Left lung (tissue), 4 donors: ENCODE measurements at regions not wholly inside any gene's neighbourhood (a gene's known extent, or its start where the extent isn't known, plus 50 kb on each side); places are given as distances from the start of the nearest gene placed in this dataset.

Experiments
- ATAC-seq: fragments of 200-7000 bp; cut with Tn5 transposase; one replicate; pipeline ENCODE4 v1.9.1; 2020; ENCODE audit warnings: moderate library complexity
- DNase-seq, 4 donors: peaks; one replicate each; pipeline ENCODE4 v3.0.0-alpha.2; 2013 to 2020
- H3K27ac ChIP-seq, 2 donors: fragments of 200-600 bp; sonication (generic) in 1 of 2; one replicate each; pipeline versions ENCODE4 v1.5.0 to v1.8.0; 2020 to 2021
- H3K27me3 ChIP-seq, 2 donors: fragments of 200-600 bp; sonication (generic) in 1 of 2; one replicate each; pipeline versions ENCODE4 v1.5.0 to v1.8.0; 2020 to 2021
- H3K36me3 ChIP-seq, 2 donors: fragments of 200-600 bp; sonication (generic) in 1 of 2; one replicate each; pipeline versions ENCODE4 v1.5.0 to v1.8.0; 2020 to 2021
- H3K4me1 ChIP-seq, 2 donors: fragments of 200-600 bp; one replicate each; pipeline ENCODE4 v1.8.0; 2021
- H3K4me3 ChIP-seq, 2 donors: fragments of 200-600 bp; sonication (generic) in 1 of 2; one replicate each; pipeline versions ENCODE4 v1.5.0 to v1.8.0; 2020 to 2021; ENCODE audit warnings: mild to moderate bottlenecking in 1 of 2
- H3K9me3 ChIP-seq, 2 donors: fragments of 200-600 bp; sonication (generic) in 1 of 2; one replicate each; pipeline versions ENCODE4 v1.5.0 to v1.8.0; 2020 to 2021
- CTCF ChIP-seq, 2 donors: fragments of 200-600 bp; sonication (generic) in 1 of 2; IDR thresholded peaks; one replicate each; pipeline versions ENCODE4 v1.5.0 to v1.8.0; 2021; ENCODE audit warnings: antibody characterized with exemption in 2 of 2
- intact Hi-C, 2 donors: fragments of 100-400 bp; cut with DNase I; formaldehyde crosslinking; loops; one replicate each; pipeline versions ENCODE4 v1.11.2 to v1.14.2; 2022
- donor health status: DM: no; HTN: yes; CAD: no.
- donor health status: DM: no; HTN: no; CAD: no.

GRCh38 chr10:133009218-133009950, 67.0 kb upstream of the CFAP46 start:
- peaks cover 7 to 47% of the 10 kb centered on the region in 2 donors for H3K4me1 ChIP-seq
- DNase-seq (peak in 2 of 4 donors; percentile 94 to 95), ATAC-seq (peak; percentile 94)
- peak overlapping the region in 1 of 2 donors; percentile 34 for H3K4me3 ChIP-seq
- H3K27me3 ChIP-seq = peaks cover 0 to 24% of the 10 kb centered on the region in 2 donors
- no peaks in the 10 kb centered on the region for H3K36me3 ChIP-seq
- peak overlapping the region; percentile 88 to 89 for H3K27ac ChIP-seq
- intact Hi-C loops = no loop called here
- H3K9me3 ChIP-seq = no peaks in the 10 kb centered on the region
- TF ChIP-seq CTCF (IDR thresholded peaks at IDR 0.05) = no peak

GRCh38 chr10:133008736-133009135, 66.4 kb upstream of the CFAP46 start:
- Histone ChIP-seq H3K36me3 (no peaks in the 10 kb centered on the region), H3K4me1 (peaks cover 7 to 41% of the 10 kb centered on the region in 2 donors), H3K27ac (peak overlapping the region; percentile 88 to 89), H3K4me3 (no peak overlapping the region), H3K27me3 (peaks cover 0 to 18% of the 10 kb centered on the region in 2 donors), H3K9me3 (no peaks in the 10 kb centered on the region)
- TF ChIP-seq CTCF (IDR thresholded peaks at IDR 0.05) = no peak
- peak in 1 of 4 donors; percentile 76 for DNase-seq
- intact Hi-C loops = no loop called here
- no peak for ATAC-seq

- H3K4me1 ChIP-seq = peaks cover 7 to 35% of the 10 kb centered on the region in 2 donors
- peaks cover 0 to 13% of the 10 kb centered on the region in 2 donors for H3K27me3 ChIP-seq
- H3K4me3 ChIP-seq = no peak overlapping the region
- peak overlapping the region in 1 of 2 donors; percentile 88 for H3K27ac ChIP-seq
- H3K36me3 ChIP-seq = no peaks in the 10 kb centered on the region
- TF ChIP-seq CTCF (IDR thresholded peaks at IDR 0.05) = no peak
- no peaks in the 10 kb centered on the region for H3K9me3 ChIP-seq
- DNase-seq (peak in 1 of 4 donors; percentile 81), ATAC-seq (no peak)
- intact Hi-C loops = no loop called here
Measured at GRCh38 chr10:133008196-133008595, 65.8 kb upstream of the CFAP46 start.

- Histone ChIP-seq H3K27ac (no peak overlapping the region), H3K27me3 (peaks cover 0 to 9% of the 10 kb centered on the region in 2 donors), H3K4me1 (peaks cover 7 to 28% of the 10 kb centered on the region in 2 donors), H3K9me3 (no peaks in the 10 kb centered on the region), H3K4me3 (no peak overlapping the region), H3K36me3 (no peaks in the 10 kb centered on the region)
- peak in 1 of 4 donors; percentile 62 for DNase-seq
- ATAC-seq = no peak
- no peak for TF ChIP-seq CTCF (IDR thresholded peaks at IDR 0.05)
- intact Hi-C loops = no loop called here
Measured at GRCh38 chr10:133007360-133007858, 65.0 kb upstream of the CFAP46 start.

GRCh38 chr10:133006806-133007205, 64.4 kb upstream of the CFAP46 start:
- H3K9me3 ChIP-seq = no peaks in the 10 kb centered on the region
- no peak overlapping the region for H3K27ac ChIP-seq
- peaks cover 0 to 13% of the 10 kb centered on the region in 2 donors for H3K27me3 ChIP-seq
- intact Hi-C loops = no loop called here
- H3K4me3 ChIP-seq = no peak overlapping the region
- H3K4me1 ChIP-seq = peaks cover 7 to 22% of the 10 kb centered on the region in 2 donors
- no peak for TF ChIP-seq CTCF (IDR thresholded peaks at IDR 0.05)
- DNase-seq = peak in 1 of 4 donors; percentile 61
- H3K36me3 ChIP-seq = no peaks in the 10 kb centered on the region
- ATAC-seq = no peak
